Mesodermal cell (in vitro differentiated cells): ENCODE measurements at regions not wholly inside any gene's neighbourhood (a gene's known extent, or its start where the extent isn't known, plus 50 kb on each side); places are given as distances from the start of the nearest gene placed in this dataset.

Source experiments
- H3K27ac ChIP-seq: 2 replicates; pipeline ENCODE4 v1.7.0; 2013; ENCODE audit warnings: mild to moderate bottlenecking, low read depth, low read length, moderate library complexity; ENCODE audit not compliant: severe bottlenecking
- H3K36me3 ChIP-seq: 2 replicates; pipeline ENCODE4 v1.7.1; 2013; ENCODE audit warnings: mild to moderate bottlenecking, low read length, moderate library complexity; ENCODE audit not compliant: control insufficient read depth, insufficient read depth
- H3K4me1 ChIP-seq: one replicate; pipeline ENCODE4 v1.7.1; 2013; ENCODE audit warnings: mild to moderate bottlenecking, low read length; ENCODE audit not compliant: insufficient read depth, control insufficient read depth, poor library complexity, severe bottlenecking
- H3K4me3 ChIP-seq: 2 replicates; pipeline ENCODE4 v1.7.0; 2013; ENCODE audit warnings: low read length, control low read depth, mild to moderate bottlenecking; ENCODE audit not compliant: insufficient read depth, poor library complexity, severe bottlenecking; ENCODE audit errors: extremely low read depth
- H3K9me3 ChIP-seq: 2 replicates; pipeline ENCODE4 v1.7.1; 2013; ENCODE audit warnings: mild to moderate bottlenecking, low read length, moderate library complexity; ENCODE audit not compliant: control insufficient read depth
- WGBS, 2 experiments: methylation state at CpG; one replicate each; pipeline ENCODE4 v1.1.5; 2013; ENCODE audit warnings: missing lambda C conversion rate in 2 of 2; ENCODE audit not compliant: insufficient coverage in 2 of 2; 5-methylcytosine and 5-hydroxymethylcytosine counted together

GRCh38 chr22:49214976-49215375, 612.7 kb downstream of the BRD1 start:
- no peaks in the 10 kb centered on the region for H3K36me3 ChIP-seq
- H3K27ac ChIP-seq, result no peak overlapping the region
- H3K9me3 ChIP-seq, result peaks cover 10% of the 10 kb centered on the region
- no peaks in the 10 kb centered on the region for H3K4me1 ChIP-seq
- 86 to 94% methylated on average over 9 to 15 of the region's 16 CpGs for WGBS, 2 experiments
- no peak overlapping the region for H3K4me3 ChIP-seq

GRCh38 chr22:49213731-49214352, 613.8 kb downstream of the BRD1 start:
- WGBS, 2 experiments, result 72% methylated on average over 18 of the region's 18 CpGs

GRCh38 chr22:49212466-49212865, 615.2 kb downstream of the BRD1 start:
- Histone ChIP-seq H3K36me3 (no peaks in the 10 kb centered on the region), H3K4me3 (no peak overlapping the region), H3K27ac (no peak overlapping the region), H3K9me3 (no peaks in the 10 kb centered on the region), H3K4me1 (no peaks in the 10 kb centered on the region)
- WGBS, 2 experiments, result 87% methylated on average over 10 of the region's 11 CpGs

More at GRCh38 chr22:49213731-49214352, 613.8 kb downstream of the BRD1 start:
- H3K4me3 ChIP-seq, result no peak overlapping the region
- H3K36me3 ChIP-seq, result no peaks in the 10 kb centered on the region
- peaks cover 10% of the 10 kb centered on the region for H3K9me3 ChIP-seq
- H3K27ac ChIP-seq, result no peak overlapping the region
- H3K4me1 ChIP-seq, result no peaks in the 10 kb centered on the region

- no peak overlapping the region for H3K27ac ChIP-seq
- no peaks in the 10 kb centered on the region for H3K36me3 ChIP-seq
- no peaks in the 10 kb centered on the region for H3K9me3 ChIP-seq
- no peak overlapping the region for H3K4me3 ChIP-seq
- no peaks in the 10 kb centered on the region for H3K4me1 ChIP-seq
- 76 to 81% methylated on average over 5 of the region's 5 CpGs for WGBS, 2 experiments
Observed at GRCh38 chr22:49212002-49212401, 615.7 kb downstream of the BRD1 start.

GRCh38 chr22:49211176-49211575, 616.5 kb downstream of the BRD1 start:
- H3K4me1 ChIP-seq, result no peaks in the 10 kb centered on the region
- 79 to 87% methylated on average over 4 to 5 of the region's 5 CpGs for WGBS, 2 experiments
- H3K9me3 ChIP-seq, result no peaks in the 10 kb centered on the region
- H3K36me3 ChIP-seq, result no peaks in the 10 kb centered on the region
- no peak overlapping the region for H3K27ac ChIP-seq
- H3K4me3 ChIP-seq, result no peak overlapping the region

- no peaks in the 10 kb centered on the region for H3K36me3 ChIP-seq
- H3K9me3 ChIP-seq, result no peaks in the 10 kb centered on the region
- no peak overlapping the region for H3K4me3 ChIP-seq
- no peak overlapping the region for H3K27ac ChIP-seq
- 83 to 92% methylated on average over 4 of the region's 6 CpGs for WGBS, 2 experiments
- no peaks in the 10 kb centered on the region for H3K4me1 ChIP-seq
Observed at GRCh38 chr22:49210606-49211005, 617.1 kb downstream of the BRD1 start.

GRCh38 chr22:49209452-49210195, 618.0 kb downstream of the BRD1 start:
- no peak overlapping the region for H3K27ac ChIP-seq
- no peaks in the 10 kb centered on the region for H3K9me3 ChIP-seq
- H3K4me3 ChIP-seq, result no peak overlapping the region
- H3K36me3 ChIP-seq, result no peaks in the 10 kb centered on the region
- H3K4me1 ChIP-seq, result no peaks in the 10 kb centered on the region
- 85 to 89% methylated on average over 11 to 13 of the region's 15 CpGs for WGBS, 2 experiments

GRCh38 chr22:49208768-49209252, 618.9 kb downstream of the BRD1 start:
- 46 to 70% methylated on average over 15 of the region's 15 CpGs for WGBS, 2 experiments
- H3K9me3 ChIP-seq, result no peaks in the 10 kb centered on the region
- no peaks in the 10 kb centered on the region for H3K4me1 ChIP-seq
- H3K36me3 ChIP-seq, result no peaks in the 10 kb centered on the region
- H3K27ac ChIP-seq, result no peak overlapping the region
- H3K4me3 ChIP-seq, result no peak overlapping the region

- WGBS, 2 experiments, result 76 to 94% methylated on average over 2 of the region's 2 CpGs
- Histone ChIP-seq H3K4me1 (no peaks in the 10 kb centered on the region), H3K36me3 (no peaks in the 10 kb centered on the region), H3K9me3 (no peaks in the 10 kb centered on the region), H3K27ac (no peak overlapping the region), H3K4me3 (no peak overlapping the region)
Observed at GRCh38 chr22:49208004-49208402, 619.7 kb downstream of the BRD1 start.

GRCh38 chr22:49207008-49208003, 620.4 kb downstream of the BRD1 start:
- no peak overlapping the region for H3K4me3 ChIP-seq

More at GRCh38 chr22:49207008-49208003, 620.4 kb downstream of the BRD1 start:
- Histone ChIP-seq H3K9me3 (no peaks in the 10 kb centered on the region), H3K4me1 (no peaks in the 10 kb centered on the region), H3K27ac (no peak overlapping the region), H3K36me3 (no peaks in the 10 kb centered on the region)
- WGBS, 2 experiments, result 86 to 87% methylated on average over 11 to 16 of the region's 16 CpGs
